Frontal cortex (tissue), 3 donors: ENCODE measurements at regions not wholly inside any gene's neighbourhood (a gene's known extent, or its start where the extent isn't known, plus 50 kb on each side); places are given as distances from the start of the nearest gene placed in this dataset.

Experiments
- DNase-seq, 2 donors: peaks; one replicate each; pipeline ENCODE4 v3.0.0; 2012; ENCODE audit warnings: low spot score in 2 of 2
- FAIRE-seq: peaks from 2 replicates; lab custom pipeline; 2012; peaks lifted over from hg19 to GRCh38; lab: Jason Lieb, UNC
- donor health status: control.
- donor health status: control.
- donor health status: control.

- FAIRE-seq (no peak), DNase-seq (no peak)
Observed at GRCh38 chrX:39749728-39750127, 348.0 kb downstream of the BCOR start.

- FAIRE-seq (no peak), DNase-seq (no peak)
Observed at GRCh38 chrX:39750256-39750790, 347.4 kb downstream of the BCOR start.

- DNase-seq (no peak), FAIRE-seq (no peak)
Observed at GRCh38 chrX:39750848-39751247, 346.9 kb downstream of the BCOR start.

GRCh38 chrX:39752815-39753214 lies 344.9 kb downstream of the BCOR start:
- no peak for FAIRE-seq
- no peak for DNase-seq

GRCh38 chrX:39753293-39753996 lies 344.3 kb downstream of the BCOR start:
- no peak for FAIRE-seq
- DNase-seq = no peak

- no peak for FAIRE-seq
- DNase-seq = peak in 1 of 2 donors; percentile 48
Observed at GRCh38 chrX:39755143-39756032, 342.4 kb downstream of the BCOR start.

GRCh38 chrX:39756086-39756883 lies 341.5 kb downstream of the BCOR start:
- DNase-seq (no peak), FAIRE-seq (no peak)

GRCh38 chrX:39757971-39758370 lies 339.8 kb downstream of the BCOR start:
- FAIRE-seq (no peak), DNase-seq (no peak)

GRCh38 chrX:39758791-39759525 lies 338.8 kb downstream of the BCOR start:
- DNase-seq (no peak), FAIRE-seq (no peak)

GRCh38 chrX:39759526-39760224 lies 338.1 kb downstream of the BCOR start:
- no peak for FAIRE-seq
- peak in 1 of 2 donors; percentile 27 for DNase-seq

- FAIRE-seq = no peak
Observed at GRCh38 chrX:39760930-39761329, 336.8 kb downstream of the BCOR start.

GRCh38 chrX:39762266-39762841 lies 335.4 kb downstream of the BCOR start:
- FAIRE-seq = no peak
- no peak for DNase-seq

More at GRCh38 chrX:39760930-39761329, 336.8 kb downstream of the BCOR start:
- no peak for DNase-seq

GRCh38 chrX:39764441-39764914 lies 333.3 kb downstream of the BCOR start:
- FAIRE-seq = no peak
- no peak for DNase-seq

- FAIRE-seq = no peak
Observed at GRCh38 chrX:39765327-39765726, 332.4 kb downstream of the BCOR start.

GRCh38 chrX:39766085-39766726 lies 331.6 kb downstream of the BCOR start:
- no peak for FAIRE-seq
- no peak for DNase-seq

More at GRCh38 chrX:39765327-39765726, 332.4 kb downstream of the BCOR start:
- DNase-seq = no peak

- DNase-seq = no peak
- FAIRE-seq = no peak
Observed at GRCh38 chrX:39766855-39767254, 330.9 kb downstream of the BCOR start.

GRCh38 chrX:39767446-39767845 lies 330.3 kb downstream of the BCOR start:
- DNase-seq (no peak), FAIRE-seq (no peak)

GRCh38 chrX:39769748-39770147 lies 328.0 kb downstream of the BCOR start:
- DNase-seq = no peak
- no peak for FAIRE-seq
